ENCODE measurements at regions not wholly inside any gene's neighbourhood (a gene's known extent, or its start where the extent isn't known, plus 50 kb on each side); places are given as distances from the start of the nearest gene placed in this dataset.
"Not testable (repeated sequence)": the region's sequence is repeated elsewhere in the genome, so short reads cannot be mapped to it uniquely, and the experiment has no call there.

DNA sequence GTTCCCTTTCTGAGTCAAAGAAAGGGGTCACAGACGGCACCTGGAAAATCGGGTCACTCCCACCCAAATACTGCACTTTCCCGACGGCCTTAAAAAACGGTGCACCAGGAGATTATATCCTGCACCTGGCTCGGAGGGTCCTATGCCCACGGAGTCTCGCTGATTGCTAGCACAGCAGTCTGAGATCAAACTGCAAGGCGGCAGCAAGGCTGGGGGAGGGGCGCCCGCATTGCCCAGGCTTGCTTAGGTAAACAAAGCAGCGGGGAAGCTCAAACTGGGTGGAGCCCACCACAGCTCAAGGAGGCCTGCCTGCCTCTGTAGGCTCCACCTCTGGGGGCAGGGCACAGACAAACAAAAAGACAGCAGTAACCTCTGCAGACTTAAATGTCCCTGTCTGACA, 701.7 kb downstream of the RAPGEF2 start:
- H3K27me3 ChIP-seq (replicated peaks in 2 of 5; ENCODE audit: control insufficient read depth in 4 of 5, insufficient read depth in 5 of 5, low read length in 4 of 5); H3K4me1 ChIP-seq (ENCODE audit: control extremely low read depth in 1 of 4, control insufficient read depth in 4 of 4, insufficient read depth in 4 of 4, low read length in 3 of 4); CTCF ChIA-PET; H3K4me3 ChIP-seq (ENCODE audit: control insufficient read depth in 1 of 7, extremely low read depth in 1 of 7, insufficient read depth in 4 of 7, low read depth in 2 of 7, low read length in 6 of 7); POLR2A ChIA-PET; H3K27ac ChIP-seq (ENCODE audit: insufficient read depth in 1 of 2, low read depth in 1 of 2, low read length in 2 of 2, poor library complexity in 1 of 2, severe bottlenecking in 2 of 2); DNase-seq; H3K36me3 ChIP-seq (ENCODE audit: control insufficient read depth in 4 of 4, insufficient read depth in 4 of 4, low read length in 3 of 4); H3K9me3 ChIP-seq (ENCODE audit: control extremely low read depth in 1 of 5, control insufficient read depth in 4 of 5, insufficient read depth in 2 of 5, low read depth in 1 of 5, low read length in 4 of 5): not testable (repeated sequence)
- WGBS (ENCODE audit: insufficient coverage): 100% methylated on average over 7 of the region's 12 CpGs

DNA sequence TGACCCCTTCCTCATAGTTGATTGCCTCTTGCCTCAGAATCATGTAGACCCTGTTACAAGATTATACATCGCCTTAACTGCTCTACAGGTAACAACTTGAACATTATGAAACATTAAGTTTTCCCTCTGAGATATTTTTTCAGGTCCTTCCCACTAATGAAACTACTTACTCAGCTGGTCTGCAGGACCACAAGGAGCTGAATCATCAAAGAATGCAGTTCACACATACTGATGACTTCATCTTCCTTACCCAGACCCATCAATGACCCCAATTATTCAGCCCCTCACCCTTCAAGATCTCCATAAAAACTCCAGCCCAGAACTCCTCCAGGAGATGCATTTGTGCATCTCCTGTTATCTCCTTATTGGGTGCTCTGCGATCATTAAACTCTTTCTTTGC, 720.9 kb downstream of the RAPGEF2 start:
- WGBS (ENCODE audit: insufficient coverage): 86% methylated on average over 2 of the region's 2 CpGs
- Histone ChIP-seq H3K27ac (ENCODE audit: insufficient read depth in 1 of 2, low read depth in 1 of 2, low read length in 2 of 2, poor library complexity in 1 of 2, severe bottlenecking in 2 of 2) (no peak overlapping the region), H3K36me3 (ENCODE audit: control insufficient read depth in 4 of 4, insufficient read depth in 4 of 4, low read length in 3 of 4) (no peaks in the 10 kb centered on the region), H3K27me3 (replicated peaks in 2 of 5; ENCODE audit: control insufficient read depth in 4 of 5, insufficient read depth in 5 of 5, low read length in 4 of 5) (no peaks in the 10 kb centered on the region), H3K4me1 (ENCODE audit: control extremely low read depth in 1 of 4, control insufficient read depth in 4 of 4, insufficient read depth in 4 of 4, low read length in 3 of 4) (no peaks in the 10 kb centered on the region), H3K4me3 (ENCODE audit: control insufficient read depth in 1 of 7, extremely low read depth in 1 of 7, insufficient read depth in 4 of 7, low read depth in 2 of 7, low read length in 6 of 7) (no peak overlapping the region), H3K9me3 (ENCODE audit: control extremely low read depth in 1 of 5, control insufficient read depth in 4 of 5, insufficient read depth in 2 of 5, low read depth in 1 of 5, low read length in 4 of 5) (no peaks in the 10 kb centered on the region)
- CTCF ChIA-PET: interaction anchor here (1.5 kb wide), 1 partner anchor 35 kb away, joined by 4 read pairs; no protein-coding TSS in a partner anchor
- no peak for DNase-seq
- POLR2A ChIA-PET: no interaction called here

DNA sequence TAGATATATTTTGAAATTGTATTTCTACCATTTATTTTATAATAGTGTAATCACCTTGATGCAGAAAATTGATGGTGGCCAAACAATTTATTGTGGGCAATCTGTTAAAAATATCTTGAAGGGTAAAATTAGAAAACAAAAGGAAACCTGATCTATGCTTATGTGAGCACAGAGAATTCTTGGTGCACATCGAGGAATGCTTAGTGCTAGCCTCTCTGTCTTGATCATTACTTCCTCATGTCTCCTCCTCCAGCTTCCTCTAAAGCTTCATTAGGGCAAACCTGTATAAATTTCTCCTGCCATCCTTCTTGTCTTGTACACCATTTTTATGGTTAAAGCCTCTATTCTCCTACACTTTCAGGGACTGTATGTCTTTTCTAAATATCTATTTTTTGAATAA, 725.8 kb downstream of the RAPGEF2 start:
- no peaks in the 10 kb centered on the region for H3K9me3 ChIP-seq (ENCODE audit: control extremely low read depth in 1 of 5, control insufficient read depth in 4 of 5, insufficient read depth in 2 of 5, low read depth in 1 of 5, low read length in 4 of 5)
- DNase-seq: no peak
- CTCF ChIA-PET: no interaction called here

DNA sequence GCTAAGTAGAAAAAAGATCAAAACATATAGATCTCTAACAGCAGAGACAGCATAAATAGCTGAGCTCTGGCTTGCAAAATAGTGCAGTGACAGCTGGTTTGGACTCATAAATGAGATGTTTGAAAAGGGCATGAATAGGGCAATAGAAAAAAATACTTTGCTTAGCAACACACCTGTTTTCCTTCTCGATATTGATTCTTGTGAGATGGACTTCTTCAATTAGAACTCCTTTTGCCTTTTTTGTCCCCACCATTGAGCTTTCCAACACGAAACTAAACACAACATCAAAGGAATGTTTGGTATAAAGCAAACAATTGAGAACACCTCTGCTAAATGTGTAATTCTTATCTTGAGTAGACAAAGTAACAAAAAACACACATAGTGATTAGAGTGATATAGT, 726.3 kb downstream of the RAPGEF2 start:
- Histone ChIP-seq H3K4me1 (ENCODE audit: control extremely low read depth in 1 of 4, control insufficient read depth in 4 of 4, insufficient read depth in 4 of 4, low read length in 3 of 4) (no peaks in the 10 kb centered on the region), H3K36me3 (ENCODE audit: control insufficient read depth in 4 of 4, insufficient read depth in 4 of 4, low read length in 3 of 4) (no peaks in the 10 kb centered on the region), H3K27me3 (replicated peaks in 2 of 5; ENCODE audit: control insufficient read depth in 4 of 5, insufficient read depth in 5 of 5, low read length in 4 of 5) (no peaks in the 10 kb centered on the region), H3K27ac (ENCODE audit: insufficient read depth in 1 of 2, low read depth in 1 of 2, low read length in 2 of 2, poor library complexity in 1 of 2, severe bottlenecking in 2 of 2) (no peak overlapping the region), H3K4me3 (ENCODE audit: control insufficient read depth in 1 of 7, extremely low read depth in 1 of 7, insufficient read depth in 4 of 7, low read depth in 2 of 7, low read length in 6 of 7) (no peak overlapping the region), H3K9me3 (ENCODE audit: control extremely low read depth in 1 of 5, control insufficient read depth in 4 of 5, insufficient read depth in 2 of 5, low read depth in 1 of 5, low read length in 4 of 5) (no peaks in the 10 kb centered on the region)
- POLR2A ChIA-PET: no interaction called here
- 86% methylated on average over 1 of the region's 2 CpGs for WGBS (ENCODE audit: insufficient coverage)
- CTCF ChIA-PET: no interaction called here
- DNase-seq: no peak

More for the DNA sequence above, 725.8 kb downstream of the RAPGEF2 start:
- Histone ChIP-seq H3K27me3 (replicated peaks in 2 of 5; ENCODE audit: control insufficient read depth in 4 of 5, insufficient read depth in 5 of 5, low read length in 4 of 5) (no peaks in the 10 kb centered on the region), H3K27ac (ENCODE audit: insufficient read depth in 1 of 2, low read depth in 1 of 2, low read length in 2 of 2, poor library complexity in 1 of 2, severe bottlenecking in 2 of 2) (no peak overlapping the region), H3K36me3 (ENCODE audit: control insufficient read depth in 4 of 4, insufficient read depth in 4 of 4, low read length in 3 of 4) (no peaks in the 10 kb centered on the region), H3K4me3 (ENCODE audit: control insufficient read depth in 1 of 7, extremely low read depth in 1 of 7, insufficient read depth in 4 of 7, low read depth in 2 of 7, low read length in 6 of 7) (no peak overlapping the region), H3K4me1 (ENCODE audit: control extremely low read depth in 1 of 4, control insufficient read depth in 4 of 4, insufficient read depth in 4 of 4, low read length in 3 of 4) (no peaks in the 10 kb centered on the region)
- POLR2A ChIA-PET: no interaction called here
- WGBS (ENCODE audit: insufficient coverage): 67% methylated on average over 1 of the region's 1 CpG

DNA sequence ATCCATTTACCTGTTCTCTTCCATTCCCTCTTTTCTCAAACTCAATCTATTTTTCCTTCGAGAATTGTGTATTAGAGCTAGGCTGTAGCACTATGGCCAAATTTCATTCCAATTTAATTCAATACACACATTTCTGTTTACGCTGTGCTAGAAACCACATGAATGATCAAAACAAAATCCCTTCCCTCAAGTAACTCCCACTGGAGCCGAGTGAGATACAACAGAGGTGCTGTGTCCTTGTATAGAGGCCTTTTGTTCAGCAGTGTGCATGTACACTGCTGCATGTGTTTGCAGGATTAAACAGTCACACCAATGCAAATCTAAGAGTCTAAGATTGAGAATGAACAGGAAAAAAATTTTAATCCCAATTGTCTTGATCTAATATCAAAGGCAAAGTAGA, 734.2 kb downstream of the RAPGEF2 start:
- WGBS (ENCODE audit: insufficient coverage): 100% methylated on average over 1 of the region's 3 CpGs
- POLR2A ChIA-PET: no interaction called here
- no peak overlapping the region for H3K27ac ChIP-seq (ENCODE audit: insufficient read depth in 1 of 2, low read depth in 1 of 2, low read length in 2 of 2, poor library complexity in 1 of 2, severe bottlenecking in 2 of 2)
- H3K36me3 ChIP-seq (ENCODE audit: control insufficient read depth in 4 of 4, insufficient read depth in 4 of 4, low read length in 3 of 4): no peaks in the 10 kb centered on the region
- CTCF ChIA-PET: no interaction called here
- DNase-seq: no peak
- H3K9me3 ChIP-seq (ENCODE audit: control extremely low read depth in 1 of 5, control insufficient read depth in 4 of 5, insufficient read depth in 2 of 5, low read depth in 1 of 5, low read length in 4 of 5): no peaks in the 10 kb centered on the region
- no peaks in the 10 kb centered on the region for H3K27me3 ChIP-seq (replicated peaks in 2 of 5; ENCODE audit: control insufficient read depth in 4 of 5, insufficient read depth in 5 of 5, low read length in 4 of 5)
- no peak overlapping the region for H3K4me3 ChIP-seq (ENCODE audit: control insufficient read depth in 1 of 7, extremely low read depth in 1 of 7, insufficient read depth in 4 of 7, low read depth in 2 of 7, low read length in 6 of 7)
- no peaks in the 10 kb centered on the region for H3K4me1 ChIP-seq (ENCODE audit: control extremely low read depth in 1 of 4, control insufficient read depth in 4 of 4, insufficient read depth in 4 of 4, low read length in 3 of 4)

DNA sequence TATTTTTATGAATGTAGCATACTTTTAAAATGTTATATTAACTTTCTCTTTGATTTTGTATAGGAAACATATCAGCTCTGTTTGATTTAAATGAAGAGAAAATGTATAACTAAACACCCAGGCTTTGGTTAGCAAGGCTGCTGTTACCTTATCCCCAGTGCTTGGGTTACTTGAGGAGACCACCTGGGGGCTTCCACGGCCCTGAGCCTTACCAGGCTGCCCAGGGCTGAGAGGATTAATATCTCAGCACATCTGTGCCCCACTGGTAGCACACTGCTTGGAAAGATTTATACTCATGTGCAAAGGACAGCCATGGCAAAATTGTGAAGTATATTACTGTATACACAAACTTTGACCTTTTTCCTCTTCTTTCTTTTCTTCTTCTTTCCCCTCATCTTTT, 752.9 kb downstream of the RAPGEF2 start:
- Histone ChIP-seq H3K27me3 (replicated peaks in 2 of 5; ENCODE audit: control insufficient read depth in 4 of 5, insufficient read depth in 5 of 5, low read length in 4 of 5) (no peaks in the 10 kb centered on the region), H3K4me3 (ENCODE audit: control insufficient read depth in 1 of 7, extremely low read depth in 1 of 7, insufficient read depth in 4 of 7, low read depth in 2 of 7, low read length in 6 of 7) (no peak overlapping the region), H3K9me3 (ENCODE audit: control extremely low read depth in 1 of 5, control insufficient read depth in 4 of 5, insufficient read depth in 2 of 5, low read depth in 1 of 5, low read length in 4 of 5) (no peaks in the 10 kb centered on the region), H3K4me1 (ENCODE audit: control extremely low read depth in 1 of 4, control insufficient read depth in 4 of 4, insufficient read depth in 4 of 4, low read length in 3 of 4) (no peaks in the 10 kb centered on the region), H3K36me3 (ENCODE audit: control insufficient read depth in 4 of 4, insufficient read depth in 4 of 4, low read length in 3 of 4) (no peaks in the 10 kb centered on the region), H3K27ac (ENCODE audit: insufficient read depth in 1 of 2, low read depth in 1 of 2, low read length in 2 of 2, poor library complexity in 1 of 2, severe bottlenecking in 2 of 2) (no peak overlapping the region)
- POLR2A ChIA-PET: no interaction called here
- no peak for DNase-seq
- 27% methylated on average over 1 of the region's 1 CpG for WGBS (ENCODE audit: insufficient coverage)
- CTCF ChIA-PET: no interaction called here

DNA sequence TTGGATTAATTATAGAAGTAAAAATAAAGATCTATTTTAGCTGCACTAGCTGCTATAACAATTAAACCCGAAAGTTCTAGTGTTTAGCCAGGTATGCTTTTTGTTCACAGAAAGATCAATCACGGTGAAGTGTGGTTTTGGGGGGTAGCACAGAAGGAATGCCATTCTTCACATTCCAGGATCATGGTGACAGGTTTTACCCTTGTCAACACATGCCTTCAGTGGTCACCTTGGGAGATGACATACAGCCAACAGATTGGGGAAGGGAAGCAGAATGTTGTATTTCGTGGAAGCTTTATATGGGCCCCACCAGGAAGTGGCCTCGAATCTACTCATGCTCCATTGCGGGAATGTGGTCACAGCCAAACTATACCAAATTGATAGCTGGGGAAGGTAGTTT, 753.6 kb downstream of the RAPGEF2 start:
- no peaks in the 10 kb centered on the region for H3K27me3 ChIP-seq (replicated peaks in 2 of 5; ENCODE audit: control insufficient read depth in 4 of 5, insufficient read depth in 5 of 5, low read length in 4 of 5)
- 80% methylated on average over 4 of the region's 5 CpGs for WGBS (ENCODE audit: insufficient coverage)
- CTCF ChIA-PET: no interaction called here

More for the DNA sequence above, 753.6 kb downstream of the RAPGEF2 start:
- no peak for DNase-seq
- H3K4me1 ChIP-seq (ENCODE audit: control extremely low read depth in 1 of 4, control insufficient read depth in 4 of 4, insufficient read depth in 4 of 4, low read length in 3 of 4): no peaks in the 10 kb centered on the region
- H3K4me3 ChIP-seq (ENCODE audit: control insufficient read depth in 1 of 7, extremely low read depth in 1 of 7, insufficient read depth in 4 of 7, low read depth in 2 of 7, low read length in 6 of 7): no peak overlapping the region
- POLR2A ChIA-PET: no interaction called here
- H3K36me3 ChIP-seq (ENCODE audit: control insufficient read depth in 4 of 4, insufficient read depth in 4 of 4, low read length in 3 of 4): no peaks in the 10 kb centered on the region
- H3K27ac ChIP-seq (ENCODE audit: insufficient read depth in 1 of 2, low read depth in 1 of 2, low read length in 2 of 2, poor library complexity in 1 of 2, severe bottlenecking in 2 of 2): no peak overlapping the region
- H3K9me3 ChIP-seq (ENCODE audit: control extremely low read depth in 1 of 5, control insufficient read depth in 4 of 5, insufficient read depth in 2 of 5, low read depth in 1 of 5, low read length in 4 of 5): no peaks in the 10 kb centered on the region
